H1 (cell line): ENCODE measurements at regions not wholly inside any gene's neighbourhood (a gene's known extent, or its start where the extent isn't known, plus 50 kb on each side); places are given as distances from the start of the nearest gene placed in this dataset.
A peak's percentile ranks its signal among the peaks of the same experiment; 100 is the strongest.

ENCODE experiments used
- CTCF ChIA-PET: fragments of 300-600 bp; sonication (Branson Sonifier 250); formaldehyde crosslinking; loops from one replicate; lab custom pipeline; 2021; ENCODE audit not compliant: partially characterized antibody; lab: Charles Lee
- POLR2A ChIA-PET: fragments of 300-600 bp; sonication (Branson Sonifier 250); formaldehyde crosslinking; loops from one replicate; lab custom pipeline; 2021; ENCODE audit warnings: inconsistent platforms; ENCODE audit not compliant: partially characterized antibody; lab: Charles Lee
- DNase-seq, 2 experiments: peaks; one replicate each; pipeline versions ENCODE4 v3.0.0 to v3.0.0-alpha.2; 2010 to 2022; ENCODE audit warnings: low spot score in 2 of 2, low read depth in 1 of 2, mixed read lengths in 1 of 2
- FAIRE-seq: peaks from 2 replicates; lab custom pipeline; 2011; peaks lifted over from hg19 to GRCh38; lab: Jason Lieb, UNC
- H2AFZ ChIP-seq: 2 replicates; pipeline ENCODE4 v1.8.1; 2012; ENCODE audit warnings: low read length, inconsistent platforms
- H2AK5ac ChIP-seq: 2 replicates; pipeline ENCODE4 v1.6.1; 2013; ENCODE audit warnings: low read depth, low read length
- H2BK120ac ChIP-seq: replicated peaks from 2 replicates; pipeline ENCODE3; 2013; ENCODE audit warnings: low read depth, low read length, inconsistent platforms
- H2BK12ac ChIP-seq: 2 replicates; pipeline ENCODE4 v1.6.1; 2013; ENCODE audit warnings: low read depth, low read length
- H2BK15ac ChIP-seq: 2 replicates; pipeline ENCODE4 v1.6.1; 2013; ENCODE audit warnings: low read length
- H2BK20ac ChIP-seq: 2 replicates; pipeline ENCODE4 v1.6.1; 2013; ENCODE audit warnings: low read length
- H2BK5ac ChIP-seq: 2 replicates; pipeline ENCODE4 v1.6.1; 2013; ENCODE audit warnings: low read depth, low read length
- H3K14ac ChIP-seq: 2 replicates; pipeline ENCODE4 v1.6.1; 2013; ENCODE audit warnings: inconsistent platforms; ENCODE audit not compliant: insufficient read length
- H3K18ac ChIP-seq: 2 replicates; pipeline ENCODE4 v1.6.1; 2013; ENCODE audit warnings: low read length; ENCODE audit errors: extremely low read depth
- H3K23ac ChIP-seq: 2 replicates; pipeline ENCODE4 v1.6.1; 2013; ENCODE audit warnings: inconsistent platforms; ENCODE audit not compliant: insufficient read length
- H3K23me2 ChIP-seq: 2 replicates; pipeline ENCODE4 v1.6.1; 2013; ENCODE audit warnings: low read depth, low read length
- H3K27ac ChIP-seq: 2 replicates; pipeline ENCODE4 v1.6.1; 2011; ENCODE audit warnings: low read depth, low read length, inconsistent platforms
- H3K27me3 ChIP-seq, 4 experiments: replicated peaks in 1 of 4; 1 replicate in 1 of 4; 2 replicates in 3 of 4; pipeline versions ENCODE4 v1.6.1 to v1.8.1; 2011 to 2013; ENCODE audit warnings: low read length in 3 of 4, mild to moderate bottlenecking in 3 of 4, inconsistent platforms in 2 of 4, mixed read lengths in 2 of 4, moderate library complexity in 1 of 4; ENCODE audit not compliant: control insufficient read depth in 3 of 4, insufficient read depth in 3 of 4; ENCODE audit errors: extremely low read depth in 1 of 4
- H3K36me3 ChIP-seq, 4 experiments: 2 replicates each; pipeline versions ENCODE4 v1.6.1 to v1.8.1; 2011 to 2013; ENCODE audit warnings: mild to moderate bottlenecking in 4 of 4, low read length in 3 of 4, moderate library complexity in 2 of 4, control low read depth in 1 of 4, inconsistent platforms in 1 of 4; ENCODE audit not compliant: insufficient read depth in 4 of 4, control insufficient read depth in 2 of 4
- H3K4ac ChIP-seq: replicated peaks from 2 replicates; pipeline ENCODE3; 2013; ENCODE audit warnings: low read length, low read depth, mixed read lengths, inconsistent platforms; ENCODE audit not compliant: insufficient read length
- H3K4me1 ChIP-seq, 4 experiments: replicated peaks in 1 of 4; 1 replicate in 1 of 4; 2 replicates in 3 of 4; pipeline versions ENCODE4 v1.6.1 to v1.8.1; 2011 to 2013; ENCODE audit warnings: low read length in 3 of 4, inconsistent platforms in 2 of 4, mixed read lengths in 1 of 4; ENCODE audit not compliant: insufficient read depth in 4 of 4, control insufficient read depth in 3 of 4
- H3K4me2 ChIP-seq, 2 experiments: 2 replicates each; pipeline versions ENCODE4 v1.6.1 to v1.8.1; 2011 to 2013; ENCODE audit warnings: low read depth in 2 of 2, low read length in 2 of 2, control low read depth in 1 of 2, inconsistent platforms in 1 of 2, mild to moderate bottlenecking in 1 of 2; ENCODE audit not compliant: insufficient read depth in 1 of 2
- H3K4me3 ChIP-seq, 4 experiments: fragments of 200-600, 300-600 bp in 1 of 4; sonication (generic), shearing (Covaris generic), sonication (Bioruptor Twin) in 1 of 4; 2 replicates each; pipeline versions ENCODE4 v1.5.1 to v1.8.1; 2011 to 2016; ENCODE audit warnings: low read length in 4 of 4, low read depth in 3 of 4, control low read depth in 2 of 4, inconsistent platforms in 2 of 4, mild to moderate bottlenecking in 2 of 4, mixed read lengths in 1 of 4, moderate library complexity in 1 of 4; ENCODE audit not compliant: insufficient read depth in 2 of 4; ENCODE audit errors: extremely low read depth in 1 of 4
- H3K56ac ChIP-seq: replicated peaks from 2 replicates; pipeline ENCODE3; 2013; ENCODE audit warnings: low read depth, mild to moderate bottlenecking, mixed read lengths, low read length, inconsistent platforms; ENCODE audit not compliant: insufficient read length
- H3K79me1 ChIP-seq: 2 replicates; pipeline ENCODE4 v1.6.1; 2013; ENCODE audit warnings: low read depth, low read length, control low read depth
- H3K79me2 ChIP-seq, 2 experiments: 2 replicates each; pipeline versions ENCODE4 v1.6.1 to v1.8.1; 2012 to 2013; ENCODE audit warnings: low read length in 2 of 2, mild to moderate bottlenecking in 2 of 2, inconsistent platforms in 1 of 2; ENCODE audit not compliant: insufficient read depth in 2 of 2, control insufficient read depth in 1 of 2
- H3K9ac ChIP-seq, 4 experiments: replicated peaks in 1 of 4; 1 replicate in 1 of 4; 2 replicates in 3 of 4; pipeline versions ENCODE4 v1.6.1 to v1.8.1; 2011 to 2013; ENCODE audit warnings: low read depth in 3 of 4, low read length in 3 of 4, control low read depth in 2 of 4, mild to moderate bottlenecking in 2 of 4, moderate library complexity in 2 of 4, inconsistent platforms in 1 of 4; ENCODE audit errors: extremely low read depth in 1 of 4
- H3K9me3 ChIP-seq, 2 experiments: 2 replicates each; pipeline versions ENCODE4 v1.6.1 to v1.8.1; 2012 to 2013; ENCODE audit warnings: mild to moderate bottlenecking in 2 of 2, moderate library complexity in 2 of 2, control low read depth in 1 of 2, inconsistent platforms in 1 of 2, low read depth in 1 of 2, low read length in 1 of 2, mixed read lengths in 1 of 2; ENCODE audit not compliant: insufficient read depth in 2 of 2
- H4K20me1 ChIP-seq, 2 experiments: replicated peaks in 1 of 2; 2 replicates each; pipeline versions ENCODE3 to v1.8.1; 2011 to 2013; ENCODE audit warnings: inconsistent platforms in 2 of 2, low read length in 2 of 2, mild to moderate bottlenecking in 1 of 2; ENCODE audit not compliant: insufficient read depth in 2 of 2, control insufficient read depth in 1 of 2
- H4K5ac ChIP-seq: 2 replicates; pipeline ENCODE4 v1.6.1; 2013; ENCODE audit warnings: low read length, low read depth, mixed read lengths, inconsistent platforms; ENCODE audit not compliant: insufficient read length
- H4K8ac ChIP-seq: 2 replicates; pipeline ENCODE4 v1.8.0; 2013; ENCODE audit warnings: mild to moderate bottlenecking, moderate library complexity, low read length, inconsistent platforms; ENCODE audit not compliant: insufficient read depth; ENCODE audit errors: extremely low read depth
- H4K91ac ChIP-seq: replicated peaks from 2 replicates; pipeline ENCODE3; 2013; ENCODE audit warnings: low read length, mixed read lengths, inconsistent platforms; ENCODE audit not compliant: insufficient read length
- SP1 ChIP-seq: IDR thresholded peaks from 2 replicates; pipeline ENCODE4 v1.6.1; 2011; ENCODE audit warnings: low read depth, low read length
- WGBS, 2 experiments: shearing (Covaris generic) in 1 of 2; methylation state at CpG; one replicate each; pipeline versions ENCODE4 v1.1.6 to v1.1.7; 2013 to 2015; ENCODE audit warnings: low lambda C conversion rate in 2 of 2, mixed read lengths in 2 of 2, inconsistent platforms in 1 of 2, low coverage in 1 of 2, missing lambda C conversion rate in 1 of 2; ENCODE audit not compliant: insufficient replicate concordance in 2 of 2, insufficient coverage in 1 of 2, insufficient read length in 1 of 2; ENCODE audit errors: extremely low coverage in 1 of 2, missing lambda C conversion rate in 1 of 2; 5-methylcytosine and 5-hydroxymethylcytosine counted together

DNA sequence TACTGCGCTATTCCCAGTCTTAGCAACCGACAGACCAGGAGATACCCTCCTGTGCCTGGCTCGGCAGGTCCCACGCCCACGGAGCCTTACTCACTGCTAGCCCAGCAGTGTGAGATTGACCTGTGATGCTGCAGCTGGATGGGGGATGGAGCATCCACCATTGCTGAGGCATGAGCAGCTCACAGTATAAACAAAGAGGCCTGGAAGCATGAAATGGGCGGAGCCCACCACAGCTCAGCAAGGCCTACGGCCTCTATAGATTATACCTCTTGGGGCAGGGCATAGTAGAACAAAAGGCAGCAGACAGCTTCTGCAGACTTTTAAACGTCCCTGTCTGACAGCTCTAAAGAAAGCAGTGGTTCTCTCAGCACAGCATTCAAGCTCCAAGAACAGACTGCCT, 160.3 kb downstream of the ANXA2 start:
- Histone ChIP-seq H3K36me3 (no peaks in the 10 kb centered on the region), H4K20me1 (no peaks in the 10 kb centered on the region), H3K79me2 (no peaks in the 10 kb centered on the region), H3K18ac (0 out of 2 replicates have a peak overlapping the region, but pooled peaks have one; percentile 27), H4K8ac (no peak overlapping the region), H2AFZ (0 out of 2 replicates have a peak overlapping the region, but pooled peaks have one; percentile 1), H3K27ac (no peak overlapping the region), H2BK20ac (no peak overlapping the region), H3K4me2 (no peak overlapping the region), H3K23me2 (no peaks in the 10 kb centered on the region), H2BK120ac (no peak overlapping the region), H3K79me1 (no peaks in the 10 kb centered on the region), H3K14ac (no peak overlapping the region), H2BK5ac (no peak overlapping the region), H3K4me1 (peaks cover 0 to 4% (median 2%) of the 10 kb centered on the region in 4 experiments; a peak in 2 of 7 replicates), H2BK15ac (no peak overlapping the region), H3K23ac (no peak overlapping the region), H4K5ac (no peak overlapping the region), H2BK12ac (no peak overlapping the region), H3K9ac (no peak overlapping the region), H2AK5ac (no peak overlapping the region), H3K9me3 (no peaks in the 10 kb centered on the region), H4K91ac (no peak overlapping the region), H3K4me3 (no peak overlapping the region), H3K27me3 (no peaks in the 10 kb centered on the region), H3K4ac (no peak overlapping the region), H3K56ac (no peak overlapping the region)
- 81% methylated on average over 8 of the region's 8 CpGs; no CpG with 5 or more reads in 1 of the 2 experiments for WGBS, 2 experiments
- POLR2A ChIA-PET: no interaction called here
- no peak for TF ChIP-seq SP1
- DNase-seq: no peak
- no peak for FAIRE-seq
- CTCF ChIA-PET: interaction anchor here (1.1 to 1.6 kb wide), 4 partner anchors 27 to 89 kb away, joined by 3 to 4 read pairs (median 3); no protein-coding TSS in a partner anchor
